H1 (cell line): ENCODE measurements at regions not wholly inside any gene's neighbourhood (a gene's known extent, or its start where the extent isn't known, plus 50 kb on each side); places are given as distances from the start of the nearest gene placed in this dataset.

Experiments used
- CTCF ChIA-PET: fragments of 300-600 bp; sonication (Branson Sonifier 250); formaldehyde crosslinking; loops from one replicate; lab custom pipeline; 2021; ENCODE audit not compliant: partially characterized antibody; lab: Charles Lee
- POLR2A ChIA-PET: fragments of 300-600 bp; sonication (Branson Sonifier 250); formaldehyde crosslinking; loops from one replicate; lab custom pipeline; 2021; ENCODE audit warnings: inconsistent platforms; ENCODE audit not compliant: partially characterized antibody; lab: Charles Lee
- DNase-seq, 2 experiments: peaks; one replicate each; pipeline versions ENCODE4 v3.0.0 to v3.0.0-alpha.2; 2010 to 2022; ENCODE audit warnings: low spot score in 2 of 2, low read depth in 1 of 2, mixed read lengths in 1 of 2
- FAIRE-seq: peaks from 2 replicates; lab custom pipeline; 2011; peaks lifted over from hg19 to GRCh38; lab: Jason Lieb, UNC
- H2AFZ ChIP-seq: 2 replicates; pipeline ENCODE4 v1.8.1; 2012; ENCODE audit warnings: low read length, inconsistent platforms
- H2AK5ac ChIP-seq: 2 replicates; pipeline ENCODE4 v1.6.1; 2013; ENCODE audit warnings: low read depth, low read length
- H2BK120ac ChIP-seq: replicated peaks from 2 replicates; pipeline ENCODE3; 2013; ENCODE audit warnings: low read depth, low read length, inconsistent platforms
- H2BK12ac ChIP-seq: 2 replicates; pipeline ENCODE4 v1.6.1; 2013; ENCODE audit warnings: low read depth, low read length
- H2BK15ac ChIP-seq: 2 replicates; pipeline ENCODE4 v1.6.1; 2013; ENCODE audit warnings: low read length
- H2BK20ac ChIP-seq: 2 replicates; pipeline ENCODE4 v1.6.1; 2013; ENCODE audit warnings: low read length
- H2BK5ac ChIP-seq: 2 replicates; pipeline ENCODE4 v1.6.1; 2013; ENCODE audit warnings: low read depth, low read length
- H3K14ac ChIP-seq: 2 replicates; pipeline ENCODE4 v1.6.1; 2013; ENCODE audit warnings: inconsistent platforms; ENCODE audit not compliant: insufficient read length
- H3K18ac ChIP-seq: 2 replicates; pipeline ENCODE4 v1.6.1; 2013; ENCODE audit warnings: low read length; ENCODE audit errors: extremely low read depth
- H3K23ac ChIP-seq: 2 replicates; pipeline ENCODE4 v1.6.1; 2013; ENCODE audit warnings: inconsistent platforms; ENCODE audit not compliant: insufficient read length
- H3K23me2 ChIP-seq: 2 replicates; pipeline ENCODE4 v1.6.1; 2013; ENCODE audit warnings: low read depth, low read length
- H3K27ac ChIP-seq: 2 replicates; pipeline ENCODE4 v1.6.1; 2011; ENCODE audit warnings: low read depth, low read length, inconsistent platforms
- H3K27me3 ChIP-seq, 4 experiments: replicated peaks in 1 of 4; 1 replicate in 1 of 4; 2 replicates in 3 of 4; pipeline versions ENCODE4 v1.6.1 to v1.8.1; 2011 to 2013; ENCODE audit warnings: low read length in 3 of 4, mild to moderate bottlenecking in 3 of 4, inconsistent platforms in 2 of 4, mixed read lengths in 2 of 4, moderate library complexity in 1 of 4; ENCODE audit not compliant: control insufficient read depth in 3 of 4, insufficient read depth in 3 of 4; ENCODE audit errors: extremely low read depth in 1 of 4
- H3K36me3 ChIP-seq, 4 experiments: 2 replicates each; pipeline versions ENCODE4 v1.6.1 to v1.8.1; 2011 to 2013; ENCODE audit warnings: mild to moderate bottlenecking in 4 of 4, low read length in 3 of 4, moderate library complexity in 2 of 4, control low read depth in 1 of 4, inconsistent platforms in 1 of 4; ENCODE audit not compliant: insufficient read depth in 4 of 4, control insufficient read depth in 2 of 4
- H3K4ac ChIP-seq: replicated peaks from 2 replicates; pipeline ENCODE3; 2013; ENCODE audit warnings: low read length, low read depth, mixed read lengths, inconsistent platforms; ENCODE audit not compliant: insufficient read length
- H3K4me1 ChIP-seq, 4 experiments: replicated peaks in 1 of 4; 1 replicate in 1 of 4; 2 replicates in 3 of 4; pipeline versions ENCODE4 v1.6.1 to v1.8.1; 2011 to 2013; ENCODE audit warnings: low read length in 3 of 4, inconsistent platforms in 2 of 4, mixed read lengths in 1 of 4; ENCODE audit not compliant: insufficient read depth in 4 of 4, control insufficient read depth in 3 of 4
- H3K4me2 ChIP-seq, 2 experiments: 2 replicates each; pipeline versions ENCODE4 v1.6.1 to v1.8.1; 2011 to 2013; ENCODE audit warnings: low read depth in 2 of 2, low read length in 2 of 2, control low read depth in 1 of 2, inconsistent platforms in 1 of 2, mild to moderate bottlenecking in 1 of 2; ENCODE audit not compliant: insufficient read depth in 1 of 2
- H3K4me3 ChIP-seq, 4 experiments: fragments of 200-600, 300-600 bp in 1 of 4; sonication (generic), shearing (Covaris generic), sonication (Bioruptor Twin) in 1 of 4; 2 replicates each; pipeline versions ENCODE4 v1.5.1 to v1.8.1; 2011 to 2016; ENCODE audit warnings: low read length in 4 of 4, low read depth in 3 of 4, control low read depth in 2 of 4, inconsistent platforms in 2 of 4, mild to moderate bottlenecking in 2 of 4, mixed read lengths in 1 of 4, moderate library complexity in 1 of 4; ENCODE audit not compliant: insufficient read depth in 2 of 4; ENCODE audit errors: extremely low read depth in 1 of 4
- H3K56ac ChIP-seq: replicated peaks from 2 replicates; pipeline ENCODE3; 2013; ENCODE audit warnings: low read depth, mild to moderate bottlenecking, mixed read lengths, low read length, inconsistent platforms; ENCODE audit not compliant: insufficient read length
- H3K79me1 ChIP-seq: 2 replicates; pipeline ENCODE4 v1.6.1; 2013; ENCODE audit warnings: low read depth, low read length, control low read depth
- H3K79me2 ChIP-seq, 2 experiments: 2 replicates each; pipeline versions ENCODE4 v1.6.1 to v1.8.1; 2012 to 2013; ENCODE audit warnings: low read length in 2 of 2, mild to moderate bottlenecking in 2 of 2, inconsistent platforms in 1 of 2; ENCODE audit not compliant: insufficient read depth in 2 of 2, control insufficient read depth in 1 of 2
- H3K9ac ChIP-seq, 4 experiments: replicated peaks in 1 of 4; 1 replicate in 1 of 4; 2 replicates in 3 of 4; pipeline versions ENCODE4 v1.6.1 to v1.8.1; 2011 to 2013; ENCODE audit warnings: low read depth in 3 of 4, low read length in 3 of 4, control low read depth in 2 of 4, mild to moderate bottlenecking in 2 of 4, moderate library complexity in 2 of 4, inconsistent platforms in 1 of 4; ENCODE audit errors: extremely low read depth in 1 of 4
- H3K9me3 ChIP-seq, 2 experiments: 2 replicates each; pipeline versions ENCODE4 v1.6.1 to v1.8.1; 2012 to 2013; ENCODE audit warnings: mild to moderate bottlenecking in 2 of 2, moderate library complexity in 2 of 2, control low read depth in 1 of 2, inconsistent platforms in 1 of 2, low read depth in 1 of 2, low read length in 1 of 2, mixed read lengths in 1 of 2; ENCODE audit not compliant: insufficient read depth in 2 of 2
- H4K20me1 ChIP-seq, 2 experiments: replicated peaks in 1 of 2; 2 replicates each; pipeline versions ENCODE3 to v1.8.1; 2011 to 2013; ENCODE audit warnings: inconsistent platforms in 2 of 2, low read length in 2 of 2, mild to moderate bottlenecking in 1 of 2; ENCODE audit not compliant: insufficient read depth in 2 of 2, control insufficient read depth in 1 of 2
- H4K5ac ChIP-seq: 2 replicates; pipeline ENCODE4 v1.6.1; 2013; ENCODE audit warnings: low read length, low read depth, mixed read lengths, inconsistent platforms; ENCODE audit not compliant: insufficient read length
- H4K8ac ChIP-seq: 2 replicates; pipeline ENCODE4 v1.8.0; 2013; ENCODE audit warnings: mild to moderate bottlenecking, moderate library complexity, low read length, inconsistent platforms; ENCODE audit not compliant: insufficient read depth; ENCODE audit errors: extremely low read depth
- H4K91ac ChIP-seq: replicated peaks from 2 replicates; pipeline ENCODE3; 2013; ENCODE audit warnings: low read length, mixed read lengths, inconsistent platforms; ENCODE audit not compliant: insufficient read length
- CBX5 ChIP-seq: fragments of 300-800, 300-1000 bp; sonication (generic); IDR thresholded peaks from 2 replicates; pipeline ENCODE4 v1.7.1; 2016; ENCODE audit warnings: antibody characterized with exemption, low read length, low read depth
- CEBPB ChIP-seq: IDR thresholded peaks from 2 replicates; pipeline ENCODE4 v1.6.1; 2012; ENCODE audit warnings: low read depth, low read length
- CHD1 ChIP-seq: IDR thresholded peaks from 2 replicates; pipeline ENCODE4 v1.6.1; 2012; ENCODE audit warnings: low read depth, low read length, improper control_type of control experiment
- FOSL1 ChIP-seq: IDR thresholded peaks from 2 replicates; pipeline ENCODE4 v1.6.1; 2011; ENCODE audit warnings: mild to moderate bottlenecking, low read depth, low read length, moderate library complexity; ENCODE audit not compliant: insufficient read depth
- KDM5A ChIP-seq: fragments of 200-600 bp; IDR thresholded peaks from 2 replicates; pipeline ENCODE4 v1.7.1; 2012; ENCODE audit warnings: mild to moderate bottlenecking, low read length, inconsistent platforms, mixed read lengths
- MAFK ChIP-seq: IDR thresholded peaks from 2 replicates; pipeline ENCODE4 v1.6.1; 2012; ENCODE audit warnings: low read depth, mild to moderate bottlenecking, improper control_type of control experiment, low read length
- MAX ChIP-seq: IDR thresholded peaks from 2 replicates; pipeline ENCODE4 v1.6.1; 2012; ENCODE audit warnings: inconsistent platforms
- POLR2AphosphoS5 ChIP-seq: IDR thresholded peaks from 2 replicates; pipeline ENCODE4 v1.6.1; 2011; ENCODE audit warnings: low read depth, low read length
- RAD21 ChIP-seq, 2 experiments: IDR thresholded peaks in 1 of 2; conservative IDR thresholded peaks in 1 of 2; 2 replicates each; pipeline ENCODE4 v1.6.1; 2011; ENCODE audit warnings: low read depth in 2 of 2, low read length in 2 of 2, improper control_type of control experiment in 1 of 2, inconsistent platforms in 1 of 2, mild to moderate bottlenecking in 1 of 2, moderate library complexity in 1 of 2
- RXRA ChIP-seq: IDR thresholded peaks from 2 replicates; pipeline ENCODE4 v1.6.1; 2011; ENCODE audit warnings: low read depth, mild to moderate bottlenecking, low read length, moderate library complexity; ENCODE audit not compliant: insufficient read depth
- SIX5 ChIP-seq: IDR thresholded peaks from 2 replicates; pipeline ENCODE4 v1.6.1; 2011; ENCODE audit warnings: mild to moderate bottlenecking, low read depth, low read length
- TCF12 ChIP-seq: IDR thresholded peaks from 2 replicates; pipeline ENCODE4 v1.6.1; 2011; ENCODE audit warnings: low read depth, mild to moderate bottlenecking, low read length
- USF2 ChIP-seq: IDR thresholded peaks from 2 replicates; pipeline ENCODE4 v1.6.1; 2011; ENCODE audit warnings: low read length, improper control_type of control experiment
- WGBS, 2 experiments: shearing (Covaris generic) in 1 of 2; methylation state at CpG; one replicate each; pipeline versions ENCODE4 v1.1.6 to v1.1.7; 2013 to 2015; ENCODE audit warnings: low lambda C conversion rate in 2 of 2, mixed read lengths in 2 of 2, inconsistent platforms in 1 of 2, low coverage in 1 of 2, missing lambda C conversion rate in 1 of 2; ENCODE audit not compliant: insufficient replicate concordance in 2 of 2, insufficient coverage in 1 of 2, insufficient read length in 1 of 2; ENCODE audit errors: extremely low coverage in 1 of 2, missing lambda C conversion rate in 1 of 2; 5-methylcytosine and 5-hydroxymethylcytosine counted together

- Histone ChIP-seq H3K9ac (no peak overlapping the region), H3K79me2 (no peaks in the 10 kb centered on the region), H3K4me3 (no peak overlapping the region), H3K23ac (no peak overlapping the region), H3K27ac (no peak overlapping the region), H3K14ac (no peak overlapping the region), H2BK12ac (no peak overlapping the region), H2BK20ac (no peak overlapping the region), H3K56ac (no peak overlapping the region), H2AK5ac (no peak overlapping the region), H4K91ac (no peak overlapping the region), H4K5ac (no peak overlapping the region), H4K20me1 (no peaks in the 10 kb centered on the region), H2AFZ (no peak overlapping the region), H3K23me2 (no peaks in the 10 kb centered on the region), H3K4ac (no peak overlapping the region), H2BK120ac (no peak overlapping the region), H2BK5ac (no peak overlapping the region), H3K4me1 (no peaks in the 10 kb centered on the region), H4K8ac (no peak overlapping the region), H3K9me3 (peaks cover 0 to 3% of the 10 kb centered on the region in 2 experiments; a peak in 1 of 4 replicates), H3K18ac (no peak overlapping the region), H3K36me3 (no peaks in the 10 kb centered on the region), H2BK15ac (no peak overlapping the region), H3K79me1 (no peaks in the 10 kb centered on the region), H3K4me2 (no peak overlapping the region), H3K27me3 (no peaks in the 10 kb centered on the region)
- WGBS, 2 experiments, result 93% methylated on average over 2 of the region's 2 CpGs; no CpG with 5 or more reads in 1 of the 2 experiments
- ChIA-PET POLR2A (no interaction called here), CTCF (interaction anchor here (0.5 to 1.1 kb wide), 8 partner anchors 12 to 597 kb away, joined by 3 to 6 read pairs (median 3); no protein-coding TSS in a partner anchor)
- FAIRE-seq, result no peak
- DNase-seq, result peak; percentile 59 to 60
- no peak for TF ChIP-seq POLR2AphosphoS5
- TF ChIP-seq CHD1, result no peak
- TF ChIP-seq KDM5A, result no peak
- no peak for TF ChIP-seq MAFK
- no peak for TF ChIP-seq TCF12
- TF ChIP-seq MAX, result peak; percentile 66
- no peak for TF ChIP-seq RXRA
- TF ChIP-seq CEBPB, result no peak
- no peak for TF ChIP-seq SIX5
- TF ChIP-seq FOSL1, result no peak
- no peak for TF ChIP-seq CBX5
- peak; percentile 44; the same call in 1 of the 2 replicates for TF ChIP-seq USF2
- TF ChIP-seq RAD21 (IDR thresholded peaks at IDR 0.05 in 1 of 2, conservative IDR thresholded peaks at IDR 0.05 in 1 of 2; ENCODE audit: low read depth in 2 of 2, low read length in 2 of 2), result peak; percentile 60 to 65
These were observed 554.1 kb upstream of the OLFM3 start for GRCh38 chr1:102550729-102551384.
